HuH-7 (cell line): ENCODE measurements at regions not wholly inside any gene's neighbourhood (a gene's known extent, or its start where the extent isn't known, plus 50 kb on each side); places are given as distances from the start of the nearest gene placed in this dataset.
"Not testable (repeated sequence)": the region's sequence is repeated elsewhere in the genome, so short reads cannot be mapped to it uniquely, and the experiment has no call there.

ENCODE experiments used
- DNase-seq: peaks from one replicate; pipeline ENCODE4 v3.0.0; 2011; ENCODE audit warnings: low spot score

DNA sequence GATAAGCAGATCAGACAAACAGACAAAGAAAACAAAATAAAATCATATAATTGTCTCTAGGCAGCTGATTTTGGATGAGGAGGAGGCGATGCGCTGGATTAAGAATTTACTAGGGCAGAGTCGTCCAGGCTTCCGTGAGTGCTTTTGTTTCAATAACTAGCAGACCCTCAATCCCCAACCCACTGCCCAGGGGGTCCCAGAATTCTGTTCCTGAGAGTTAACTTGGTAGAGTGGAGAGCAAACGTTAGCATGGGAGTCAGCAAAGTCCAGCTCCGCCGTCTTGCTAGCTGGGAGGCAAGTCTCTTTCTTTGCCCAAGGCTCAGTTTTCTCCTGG is 95.5 kb upstream of the TBX5 start:
- DNase-seq = no peak

DNA sequence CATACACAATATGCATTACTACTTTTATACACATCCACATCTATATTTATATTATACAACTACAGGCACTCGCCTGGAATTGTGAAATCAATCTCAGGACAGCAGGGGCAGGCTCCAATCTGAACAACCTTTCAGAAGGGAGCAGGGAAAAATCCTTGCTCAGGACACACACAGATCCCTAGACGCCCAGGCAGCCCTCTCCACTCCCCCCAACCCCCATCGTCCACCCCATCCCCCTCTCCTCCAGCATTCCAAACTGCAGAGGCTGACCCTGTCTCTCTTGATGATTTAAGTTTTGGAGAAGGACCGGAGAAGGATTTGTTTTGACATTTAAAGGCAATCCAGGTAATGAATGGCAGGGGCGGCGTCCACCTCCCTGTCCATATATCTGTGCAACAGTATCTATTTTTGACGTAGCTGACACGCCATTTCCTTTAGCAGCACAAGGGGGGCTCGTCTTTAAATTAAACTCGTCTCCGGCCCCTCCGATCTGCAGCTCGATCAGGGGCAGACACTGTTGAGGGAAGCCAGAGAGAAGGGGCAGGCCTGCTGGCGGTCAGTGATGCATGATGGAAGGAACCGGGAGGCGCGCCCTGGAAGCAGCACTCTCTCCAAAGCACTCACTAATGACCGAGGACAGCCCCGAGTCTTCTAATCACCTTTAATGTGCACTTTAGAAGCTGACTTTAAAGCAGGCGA is 95.0 kb upstream of the TBX5 start:
- no peak for DNase-seq

DNA sequence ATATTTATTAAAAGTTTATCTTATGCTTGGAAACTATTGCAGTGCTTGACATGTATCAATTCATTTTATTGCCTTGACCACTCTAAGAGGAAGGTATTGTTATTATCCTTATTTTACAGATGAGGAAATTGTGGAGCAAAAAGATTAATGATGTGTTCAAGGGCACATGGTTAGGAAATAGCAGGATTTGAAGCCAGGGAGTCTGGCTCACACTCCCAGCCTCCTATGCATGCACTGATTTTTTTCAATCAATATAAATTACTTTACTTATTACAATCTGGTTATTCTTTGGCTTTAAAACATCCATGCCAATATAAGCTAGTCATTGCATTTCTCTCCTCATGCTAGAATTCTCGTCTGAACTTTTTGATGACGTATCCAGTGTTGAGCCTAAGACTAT is 94.2 kb upstream of the TBX5 start:
- DNase-seq = no peak

DNA sequence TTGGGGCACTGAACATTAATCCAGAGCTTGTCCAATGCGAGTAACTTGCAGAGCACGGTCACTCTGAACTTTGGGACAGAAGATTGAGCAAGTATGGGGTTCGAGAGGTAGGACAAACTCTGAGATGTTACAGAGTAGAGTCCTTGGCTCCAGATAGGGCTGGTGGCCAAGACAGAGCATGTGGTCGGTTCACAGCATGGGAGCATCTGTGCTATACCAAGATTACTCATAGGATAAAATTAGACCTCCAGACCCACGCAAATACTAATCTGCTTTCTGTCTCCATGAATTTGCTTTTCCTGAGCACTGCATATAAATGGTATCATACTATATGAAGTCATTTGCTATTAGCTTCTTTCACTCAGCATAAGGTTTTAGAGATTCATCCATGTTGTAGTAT is 93.4 kb upstream of the TBX5 start:
- no peak for DNase-seq

DNA sequence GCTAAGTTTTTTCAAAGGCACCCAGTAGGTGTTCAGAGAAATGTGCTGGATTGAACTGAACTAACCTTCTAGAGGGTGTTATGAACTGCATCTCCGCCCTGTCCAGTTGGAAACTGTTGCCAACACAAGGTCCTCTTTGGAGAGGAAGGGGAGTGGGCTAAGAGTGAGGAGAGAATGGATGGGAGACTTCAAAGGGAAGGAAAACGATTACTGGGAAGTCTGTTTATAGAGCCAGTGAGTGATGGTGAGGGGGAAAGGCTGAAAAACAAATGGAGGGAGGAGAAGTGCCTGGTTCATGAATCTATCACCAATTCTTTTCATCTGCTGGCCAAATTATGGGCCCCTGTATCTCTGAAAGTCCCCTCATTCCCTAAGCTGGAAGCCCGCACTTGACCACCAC is 86.0 kb upstream of the TBX5 start:
- DNase-seq = no peak

DNA sequence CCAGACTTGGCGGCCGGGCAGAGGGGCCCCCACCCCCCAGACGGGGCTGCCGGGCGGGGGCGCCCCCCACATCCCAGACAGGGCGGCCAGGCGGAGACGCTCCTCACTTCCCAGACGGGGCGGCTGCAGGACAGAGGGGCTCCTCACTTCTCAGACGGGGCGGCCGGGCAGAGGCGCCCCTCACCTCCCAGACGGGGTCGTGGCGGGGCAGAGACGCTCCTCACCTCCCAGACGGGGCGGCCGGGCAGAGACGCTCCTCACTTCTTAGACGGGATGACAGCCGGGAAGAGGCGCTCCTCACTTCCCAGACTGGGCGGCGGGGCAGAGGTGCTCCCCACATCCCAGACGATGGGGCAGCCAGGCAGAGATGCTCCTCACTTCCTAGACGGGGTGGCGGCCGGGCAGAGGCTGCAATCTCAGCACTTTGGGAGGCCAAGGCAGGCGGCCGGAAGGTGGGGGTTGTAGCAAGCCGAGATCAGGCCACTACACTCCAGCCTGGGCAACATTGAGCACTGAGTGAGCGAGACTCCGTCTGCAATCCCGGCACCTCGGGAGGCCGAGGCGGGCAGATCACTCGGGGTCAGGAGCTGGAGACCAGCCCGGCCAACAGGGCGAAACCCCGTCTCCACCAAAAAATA is 79.0 kb upstream of the TBX5 start:
- DNase-seq = not testable (repeated sequence)

DNA sequence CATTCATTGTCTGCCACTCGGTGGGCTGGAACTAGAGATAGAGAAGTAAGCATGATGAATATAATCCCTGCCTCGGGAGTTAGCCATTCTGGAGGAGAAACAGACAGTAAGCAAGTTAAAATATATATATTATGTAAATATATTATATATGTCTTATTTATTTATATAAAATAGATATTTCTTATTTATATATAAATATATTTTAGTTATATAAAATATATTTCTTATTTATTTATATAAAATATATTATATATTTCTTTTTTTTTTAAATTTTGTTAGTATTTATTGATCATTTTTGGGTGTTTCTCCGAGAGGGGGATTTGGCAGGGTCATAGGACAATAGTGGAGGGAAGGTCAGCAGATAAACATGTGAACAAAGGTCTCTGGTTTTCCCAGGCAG is 78.1 kb upstream of the TBX5 start:
- no peak for DNase-seq

DNA sequence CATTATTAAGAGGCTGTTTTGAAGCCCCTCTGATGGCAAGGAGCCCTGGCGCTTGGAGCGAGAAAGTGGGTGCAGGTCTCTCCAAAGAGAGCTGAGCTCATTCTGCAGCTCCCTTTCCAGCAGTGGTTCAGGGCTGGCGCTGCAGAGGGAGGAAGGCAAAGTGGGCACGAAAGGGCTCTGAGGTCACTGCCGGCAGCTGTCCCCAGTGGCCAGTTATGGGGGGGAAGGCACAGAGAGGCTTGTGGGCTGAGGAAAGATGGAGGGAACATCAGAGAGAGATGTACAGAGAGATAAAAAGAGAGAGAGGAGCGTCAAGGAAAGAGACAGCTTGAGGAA is 75.2 kb upstream of the TBX5 start:
- no peak for DNase-seq

DNA sequence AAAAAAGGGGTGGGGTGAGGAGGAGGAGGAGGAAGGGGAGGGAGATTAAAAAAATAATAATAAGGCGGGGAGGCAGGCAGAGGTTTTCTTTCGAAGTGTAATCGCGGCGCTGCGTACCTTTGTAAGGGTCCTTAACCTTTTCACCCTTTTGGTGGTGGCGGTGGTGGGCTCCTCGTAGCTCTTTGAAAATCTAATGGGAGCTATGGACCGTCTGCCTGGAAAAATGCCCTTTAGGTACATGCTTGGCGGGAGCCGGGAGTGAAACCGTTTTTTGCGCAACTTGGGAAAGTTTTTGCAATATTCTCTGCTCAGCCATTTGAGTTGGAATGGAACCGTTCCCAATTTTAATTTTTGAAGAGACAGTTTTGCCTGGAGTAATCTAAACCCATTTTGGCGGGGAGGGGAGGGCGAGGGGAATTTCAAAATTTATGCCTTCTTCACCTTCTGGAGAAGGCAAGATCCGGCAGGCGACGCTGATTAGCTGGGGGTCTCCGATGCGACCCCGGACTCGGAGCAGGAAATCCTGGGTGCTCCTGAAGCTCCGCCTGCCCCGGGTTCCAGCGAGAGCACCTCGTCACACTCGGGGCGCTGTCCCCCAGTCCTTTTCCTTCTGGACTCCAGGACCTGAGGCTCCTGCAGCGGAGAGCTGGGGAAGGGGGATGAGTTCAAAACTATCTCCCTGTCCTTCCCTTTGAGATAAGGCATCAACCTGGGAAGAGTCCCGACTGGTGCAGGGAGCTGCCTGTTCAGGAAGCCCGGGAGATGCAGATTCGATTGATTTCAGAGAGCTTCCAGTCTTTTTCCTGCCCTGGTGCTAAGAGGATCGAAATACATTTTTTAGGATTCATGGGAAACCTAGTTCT is 74.6 kb upstream of the TBX5 start:
- no peak for DNase-seq

DNA sequence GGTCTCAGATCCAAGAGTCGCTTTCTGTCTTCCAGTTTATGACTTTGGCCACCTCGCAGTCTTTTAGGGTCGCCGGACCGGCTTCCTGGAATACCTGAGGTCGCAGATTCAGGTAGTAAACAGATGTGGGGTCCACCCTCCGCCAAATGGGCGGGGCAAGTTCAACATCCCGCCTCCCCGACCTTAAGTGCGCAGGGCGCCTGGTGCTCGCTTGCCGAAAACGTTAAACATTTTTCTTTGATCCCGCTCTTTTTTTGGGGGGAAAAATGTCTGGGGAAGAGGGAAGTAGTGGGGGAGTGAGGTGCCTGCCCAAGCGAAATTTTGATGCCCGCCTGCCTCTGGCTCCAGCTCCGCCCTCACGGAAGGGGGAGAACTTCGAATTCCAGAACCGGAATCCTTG is 73.9 kb upstream of the TBX5 start:
- DNase-seq = no peak

DNA sequence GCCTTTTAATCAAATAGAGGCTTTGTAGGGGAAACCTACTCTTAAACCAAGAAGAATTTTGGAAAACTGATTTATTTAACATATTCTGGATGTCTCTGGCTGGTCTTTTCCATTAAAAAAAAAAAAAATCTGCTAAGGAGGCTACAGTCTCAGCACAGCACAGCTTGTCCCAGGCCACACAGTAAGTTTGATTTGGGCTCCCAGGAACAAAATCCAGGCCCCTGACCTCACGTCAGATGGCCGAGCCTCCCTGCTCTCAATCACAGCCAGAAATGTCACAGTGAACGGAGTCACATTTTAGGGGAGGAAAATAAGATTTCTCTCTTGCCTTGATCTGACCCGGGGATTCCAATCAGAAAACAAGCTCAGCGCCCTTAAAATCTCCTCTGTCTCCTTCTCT is 72.9 kb upstream of the TBX5 start:
- no peak for DNase-seq

DNA sequence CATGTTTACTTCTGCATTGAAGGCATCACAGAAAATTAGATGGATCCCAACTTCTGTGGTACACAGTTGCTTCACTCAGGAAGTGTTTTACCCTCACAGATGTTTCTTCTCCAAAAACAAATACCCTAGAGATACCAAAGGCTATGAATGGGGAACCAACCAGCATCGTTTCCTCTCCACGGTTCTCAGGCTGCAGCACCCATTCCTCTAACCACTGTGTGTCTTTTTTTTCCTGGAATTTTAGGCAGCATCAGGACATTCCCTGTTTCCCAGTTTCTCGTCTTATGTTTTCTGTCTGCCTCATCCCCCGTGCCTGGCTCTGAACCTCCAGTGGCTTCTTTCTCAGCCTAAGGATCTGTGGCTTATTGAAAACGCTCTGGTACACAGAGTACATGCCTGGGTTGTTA is 72.0 kb upstream of the TBX5 start:
- DNase-seq = no peak

DNA sequence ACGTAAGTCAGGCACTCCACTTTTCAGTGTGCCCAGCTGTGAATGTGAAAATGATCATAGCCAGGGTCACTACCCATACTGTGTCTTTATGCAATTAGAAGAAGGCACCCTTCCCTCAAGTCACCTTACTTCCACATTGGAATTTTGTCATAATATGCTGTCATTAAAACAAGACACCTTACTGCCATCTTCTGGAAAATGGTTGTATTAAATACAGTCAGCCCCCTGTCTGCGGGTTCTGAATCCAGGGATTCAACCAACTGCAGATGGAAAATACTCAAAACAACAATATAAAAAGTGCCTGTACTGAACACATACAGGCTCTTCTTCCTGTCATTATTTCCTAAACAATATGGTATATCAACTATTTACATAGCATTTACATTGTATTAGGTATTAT is 70.2 kb upstream of the TBX5 start:
- DNase-seq = no peak

DNA sequence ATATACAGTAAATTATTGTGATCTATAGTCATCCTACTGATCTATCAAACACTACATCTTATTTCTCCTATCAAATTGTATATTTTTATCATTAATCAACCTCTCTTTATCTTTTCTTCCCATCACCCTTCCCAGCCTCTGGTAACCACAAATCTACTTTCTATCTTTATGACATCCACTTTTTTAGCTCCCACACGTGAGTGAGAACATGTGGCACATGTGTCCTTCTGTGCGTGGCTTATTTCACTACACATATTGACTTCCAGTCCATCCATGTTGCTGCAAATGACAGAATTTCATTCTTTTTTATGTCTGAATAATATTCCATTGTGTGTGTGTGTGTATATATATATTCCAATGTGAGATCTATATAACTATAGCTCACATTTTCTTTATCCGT is 67.8 kb upstream of the TBX5 start:
- no peak for DNase-seq

DNA sequence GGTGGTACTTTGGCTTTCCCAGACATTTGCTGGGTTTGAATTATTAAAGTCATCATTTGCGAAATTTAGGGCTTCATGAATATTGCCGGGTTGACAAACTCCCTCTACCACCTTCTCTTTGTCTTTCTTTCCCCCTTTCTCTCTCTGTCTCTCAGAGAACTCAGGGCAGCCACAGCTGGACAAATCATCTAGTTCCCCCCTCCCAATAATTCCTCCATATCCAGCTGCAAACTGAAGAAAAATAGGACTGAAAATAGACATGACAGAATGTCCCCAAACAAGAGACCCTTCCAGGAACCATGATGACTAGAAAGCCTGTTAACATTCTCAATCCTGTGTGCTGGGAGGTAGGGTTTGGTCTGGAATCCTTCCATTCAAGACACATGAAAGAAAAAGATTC is 67.1 kb upstream of the TBX5 start:
- DNase-seq = no peak

DNA sequence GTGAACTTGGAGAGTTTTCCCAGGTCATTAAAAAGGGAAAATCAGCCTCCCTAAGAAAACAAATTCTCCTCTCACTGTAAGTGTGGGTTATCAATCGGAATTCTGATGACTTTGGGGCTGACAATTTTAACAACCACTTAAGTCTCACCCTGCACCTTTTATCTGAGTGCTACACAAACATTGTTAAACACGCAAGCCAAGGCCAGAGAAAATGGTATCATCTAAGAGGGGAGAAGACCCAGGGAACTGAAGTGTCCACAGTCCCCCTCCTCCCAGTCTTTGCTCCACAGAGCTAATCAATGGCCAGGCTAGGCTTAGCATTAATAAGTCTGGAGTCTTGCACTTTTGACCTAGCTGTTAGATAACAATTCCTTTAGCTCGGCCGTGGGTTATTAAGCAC is 51.7 kb upstream of the TBX5 start:
- no peak for DNase-seq
